H1 (cell line): ENCODE measurements at regions not wholly inside any gene's neighbourhood (a gene's known extent, or its start where the extent isn't known, plus 50 kb on each side); places are given as distances from the start of the nearest gene placed in this dataset.

Source experiments
- CTCF ChIA-PET: fragments of 300-600 bp; sonication (Branson Sonifier 250); formaldehyde crosslinking; loops from one replicate; lab custom pipeline; 2021; ENCODE audit not compliant: partially characterized antibody; lab: Charles Lee
- POLR2A ChIA-PET: fragments of 300-600 bp; sonication (Branson Sonifier 250); formaldehyde crosslinking; loops from one replicate; lab custom pipeline; 2021; ENCODE audit warnings: inconsistent platforms; ENCODE audit not compliant: partially characterized antibody; lab: Charles Lee
- DNase-seq, 2 experiments: peaks; one replicate each; pipeline versions ENCODE4 v3.0.0 to v3.0.0-alpha.2; 2010 to 2022; ENCODE audit warnings: low spot score in 2 of 2, low read depth in 1 of 2, mixed read lengths in 1 of 2
- FAIRE-seq: peaks from 2 replicates; lab custom pipeline; 2011; peaks lifted over from hg19 to GRCh38; lab: Jason Lieb, UNC
- H2AFZ ChIP-seq: 2 replicates; pipeline ENCODE4 v1.8.1; 2012; ENCODE audit warnings: low read length, inconsistent platforms
- H2AK5ac ChIP-seq: 2 replicates; pipeline ENCODE4 v1.6.1; 2013; ENCODE audit warnings: low read depth, low read length
- H2BK120ac ChIP-seq: replicated peaks from 2 replicates; pipeline ENCODE3; 2013; ENCODE audit warnings: low read depth, low read length, inconsistent platforms
- H2BK12ac ChIP-seq: 2 replicates; pipeline ENCODE4 v1.6.1; 2013; ENCODE audit warnings: low read depth, low read length
- H2BK15ac ChIP-seq: 2 replicates; pipeline ENCODE4 v1.6.1; 2013; ENCODE audit warnings: low read length
- H2BK20ac ChIP-seq: 2 replicates; pipeline ENCODE4 v1.6.1; 2013; ENCODE audit warnings: low read length
- H2BK5ac ChIP-seq: 2 replicates; pipeline ENCODE4 v1.6.1; 2013; ENCODE audit warnings: low read depth, low read length
- H3K14ac ChIP-seq: 2 replicates; pipeline ENCODE4 v1.6.1; 2013; ENCODE audit warnings: inconsistent platforms; ENCODE audit not compliant: insufficient read length
- H3K18ac ChIP-seq: 2 replicates; pipeline ENCODE4 v1.6.1; 2013; ENCODE audit warnings: low read length; ENCODE audit errors: extremely low read depth
- H3K23ac ChIP-seq: 2 replicates; pipeline ENCODE4 v1.6.1; 2013; ENCODE audit warnings: inconsistent platforms; ENCODE audit not compliant: insufficient read length
- H3K23me2 ChIP-seq: 2 replicates; pipeline ENCODE4 v1.6.1; 2013; ENCODE audit warnings: low read depth, low read length
- H3K27ac ChIP-seq: 2 replicates; pipeline ENCODE4 v1.6.1; 2011; ENCODE audit warnings: low read depth, low read length, inconsistent platforms
- H3K27me3 ChIP-seq, 4 experiments: replicated peaks in 1 of 4; 1 replicate in 1 of 4; 2 replicates in 3 of 4; pipeline versions ENCODE4 v1.6.1 to v1.8.1; 2011 to 2013; ENCODE audit warnings: low read length in 3 of 4, mild to moderate bottlenecking in 3 of 4, inconsistent platforms in 2 of 4, mixed read lengths in 2 of 4, moderate library complexity in 1 of 4; ENCODE audit not compliant: control insufficient read depth in 3 of 4, insufficient read depth in 3 of 4; ENCODE audit errors: extremely low read depth in 1 of 4
- H3K36me3 ChIP-seq, 4 experiments: 2 replicates each; pipeline versions ENCODE4 v1.6.1 to v1.8.1; 2011 to 2013; ENCODE audit warnings: mild to moderate bottlenecking in 4 of 4, low read length in 3 of 4, moderate library complexity in 2 of 4, control low read depth in 1 of 4, inconsistent platforms in 1 of 4; ENCODE audit not compliant: insufficient read depth in 4 of 4, control insufficient read depth in 2 of 4
- H3K4ac ChIP-seq: replicated peaks from 2 replicates; pipeline ENCODE3; 2013; ENCODE audit warnings: low read length, low read depth, mixed read lengths, inconsistent platforms; ENCODE audit not compliant: insufficient read length
- H3K4me1 ChIP-seq, 4 experiments: replicated peaks in 1 of 4; 1 replicate in 1 of 4; 2 replicates in 3 of 4; pipeline versions ENCODE4 v1.6.1 to v1.8.1; 2011 to 2013; ENCODE audit warnings: low read length in 3 of 4, inconsistent platforms in 2 of 4, mixed read lengths in 1 of 4; ENCODE audit not compliant: insufficient read depth in 4 of 4, control insufficient read depth in 3 of 4
- H3K4me2 ChIP-seq, 2 experiments: 2 replicates each; pipeline versions ENCODE4 v1.6.1 to v1.8.1; 2011 to 2013; ENCODE audit warnings: low read depth in 2 of 2, low read length in 2 of 2, control low read depth in 1 of 2, inconsistent platforms in 1 of 2, mild to moderate bottlenecking in 1 of 2; ENCODE audit not compliant: insufficient read depth in 1 of 2
- H3K4me3 ChIP-seq, 4 experiments: fragments of 200-600, 300-600 bp in 1 of 4; sonication (generic), shearing (Covaris generic), sonication (Bioruptor Twin) in 1 of 4; 2 replicates each; pipeline versions ENCODE4 v1.5.1 to v1.8.1; 2011 to 2016; ENCODE audit warnings: low read length in 4 of 4, low read depth in 3 of 4, control low read depth in 2 of 4, inconsistent platforms in 2 of 4, mild to moderate bottlenecking in 2 of 4, mixed read lengths in 1 of 4, moderate library complexity in 1 of 4; ENCODE audit not compliant: insufficient read depth in 2 of 4; ENCODE audit errors: extremely low read depth in 1 of 4
- H3K56ac ChIP-seq: replicated peaks from 2 replicates; pipeline ENCODE3; 2013; ENCODE audit warnings: low read depth, mild to moderate bottlenecking, mixed read lengths, low read length, inconsistent platforms; ENCODE audit not compliant: insufficient read length
- H3K79me1 ChIP-seq: 2 replicates; pipeline ENCODE4 v1.6.1; 2013; ENCODE audit warnings: low read depth, low read length, control low read depth
- H3K79me2 ChIP-seq, 2 experiments: 2 replicates each; pipeline versions ENCODE4 v1.6.1 to v1.8.1; 2012 to 2013; ENCODE audit warnings: low read length in 2 of 2, mild to moderate bottlenecking in 2 of 2, inconsistent platforms in 1 of 2; ENCODE audit not compliant: insufficient read depth in 2 of 2, control insufficient read depth in 1 of 2
- H3K9ac ChIP-seq, 4 experiments: replicated peaks in 1 of 4; 1 replicate in 1 of 4; 2 replicates in 3 of 4; pipeline versions ENCODE4 v1.6.1 to v1.8.1; 2011 to 2013; ENCODE audit warnings: low read depth in 3 of 4, low read length in 3 of 4, control low read depth in 2 of 4, mild to moderate bottlenecking in 2 of 4, moderate library complexity in 2 of 4, inconsistent platforms in 1 of 4; ENCODE audit errors: extremely low read depth in 1 of 4
- H3K9me3 ChIP-seq, 2 experiments: 2 replicates each; pipeline versions ENCODE4 v1.6.1 to v1.8.1; 2012 to 2013; ENCODE audit warnings: mild to moderate bottlenecking in 2 of 2, moderate library complexity in 2 of 2, control low read depth in 1 of 2, inconsistent platforms in 1 of 2, low read depth in 1 of 2, low read length in 1 of 2, mixed read lengths in 1 of 2; ENCODE audit not compliant: insufficient read depth in 2 of 2
- H4K20me1 ChIP-seq, 2 experiments: replicated peaks in 1 of 2; 2 replicates each; pipeline versions ENCODE3 to v1.8.1; 2011 to 2013; ENCODE audit warnings: inconsistent platforms in 2 of 2, low read length in 2 of 2, mild to moderate bottlenecking in 1 of 2; ENCODE audit not compliant: insufficient read depth in 2 of 2, control insufficient read depth in 1 of 2
- H4K5ac ChIP-seq: 2 replicates; pipeline ENCODE4 v1.6.1; 2013; ENCODE audit warnings: low read length, low read depth, mixed read lengths, inconsistent platforms; ENCODE audit not compliant: insufficient read length
- H4K8ac ChIP-seq: 2 replicates; pipeline ENCODE4 v1.8.0; 2013; ENCODE audit warnings: mild to moderate bottlenecking, moderate library complexity, low read length, inconsistent platforms; ENCODE audit not compliant: insufficient read depth; ENCODE audit errors: extremely low read depth
- H4K91ac ChIP-seq: replicated peaks from 2 replicates; pipeline ENCODE3; 2013; ENCODE audit warnings: low read length, mixed read lengths, inconsistent platforms; ENCODE audit not compliant: insufficient read length
- BACH1 ChIP-seq: IDR thresholded peaks from 2 replicates; pipeline ENCODE4 v1.6.1; 2012; ENCODE audit warnings: low read length, improper control_type of control experiment
- BRCA1 ChIP-seq: IDR thresholded peaks from 2 replicates; pipeline ENCODE4 v1.6.1; 2012; ENCODE audit warnings: low read depth, low read length, improper control_type of control experiment
- CBX8 ChIP-seq: fragments of 300-800, 300-1000 bp; sonication (generic); IDR thresholded peaks from 2 replicates; pipeline ENCODE4 v1.7.1; 2016; ENCODE audit warnings: low read depth, low read length, borderline replicate concordance
- EZH2 ChIP-seq: fragments of 200-600 bp; sonication (generic); IDR thresholded peaks from 2 replicates; pipeline ENCODE4 v1.7.1; 2012; ENCODE audit warnings: low read depth, mild to moderate bottlenecking, moderate library complexity, low read length, inconsistent platforms; ENCODE audit not compliant: severe bottlenecking
- HDAC2 ChIP-seq, 2 experiments: fragments of 300-600 bp in 1 of 2; sonication (generic) in 1 of 2; IDR thresholded peaks; 2 replicates each; pipeline ENCODE4 v1.6.1; 2011 to 2012; ENCODE audit warnings: low read depth in 2 of 2, low read length in 2 of 2, mild to moderate bottlenecking in 2 of 2, moderate library complexity in 2 of 2, borderline replicate concordance in 1 of 2, inconsistent platforms in 1 of 2
- MAX ChIP-seq: IDR thresholded peaks from 2 replicates; pipeline ENCODE4 v1.6.1; 2012; ENCODE audit warnings: inconsistent platforms
- NRF1 ChIP-seq: IDR thresholded peaks from 2 replicates; pipeline ENCODE4 v1.6.1; 2011; ENCODE audit warnings: mild to moderate bottlenecking, low read depth, low read length, improper control_type of control experiment
- POLR2A ChIP-seq, 2 experiments: IDR thresholded peaks; 1 replicate in 1 of 2; 2 replicates in 1 of 2; pipeline ENCODE4 v1.6.1; 2011; ENCODE audit warnings: low read depth in 2 of 2, low read length in 2 of 2, mild to moderate bottlenecking in 2 of 2; ENCODE audit errors: control extremely low read depth in 1 of 2
- RFX5 ChIP-seq: IDR thresholded peaks from 2 replicates; pipeline ENCODE4 v1.6.1; 2011; ENCODE audit warnings: low read depth, low read length, improper control_type of control experiment, borderline replicate concordance
- SIN3A ChIP-seq, 2 experiments: IDR thresholded peaks in 1 of 2; conservative IDR thresholded peaks in 1 of 2; 2 replicates each; pipeline ENCODE4 v1.6.1; 2011 to 2012; ENCODE audit warnings: low read length in 2 of 2, improper control_type of control experiment in 1 of 2, low read depth in 1 of 2, mild to moderate bottlenecking in 1 of 2
- YY1 ChIP-seq: IDR thresholded peaks from 2 replicates; pipeline ENCODE4 v1.6.1; 2011; ENCODE audit warnings: low read depth, mild to moderate bottlenecking, low read length
- WGBS, 2 experiments: shearing (Covaris generic) in 1 of 2; methylation state at CpG; one replicate each; pipeline versions ENCODE4 v1.1.6 to v1.1.7; 2013 to 2015; ENCODE audit warnings: low lambda C conversion rate in 2 of 2, mixed read lengths in 2 of 2, inconsistent platforms in 1 of 2, low coverage in 1 of 2, missing lambda C conversion rate in 1 of 2; ENCODE audit not compliant: insufficient replicate concordance in 2 of 2, insufficient coverage in 1 of 2, insufficient read length in 1 of 2; ENCODE audit errors: extremely low coverage in 1 of 2, missing lambda C conversion rate in 1 of 2; 5-methylcytosine and 5-hydroxymethylcytosine counted together
- TF ChIP-seq, protein P1 (sequence below): IDR thresholded peaks from 2 replicates; pipeline ENCODE4 v1.6.1; 2011; ENCODE audit warnings: low read length, improper control_type of control experiment

GRCh38 chr3:182525766-182526374, 267.4 kb upstream of the ATP11B start:
- H4K8ac ChIP-seq = no peak overlapping the region
- H3K36me3 ChIP-seq = no peaks in the 10 kb centered on the region
- H2AFZ ChIP-seq = no peak overlapping the region
- no peak overlapping the region for H3K23ac ChIP-seq
- no peak overlapping the region for H3K56ac ChIP-seq
- H4K20me1 ChIP-seq = peaks cover 0 to 1% of the 10 kb centered on the region in 2 experiments
- no peak overlapping the region for H3K27ac ChIP-seq
- H2AK5ac ChIP-seq = no peak overlapping the region
- H3K18ac ChIP-seq = no peak overlapping the region
- H3K14ac ChIP-seq = no peak overlapping the region
- no peaks in the 10 kb centered on the region for H3K27me3 ChIP-seq
- H3K4ac ChIP-seq = no peak overlapping the region
- H3K4me3 ChIP-seq = no peak overlapping the region
- no peak overlapping the region for H4K5ac ChIP-seq
- H3K9ac ChIP-seq = no peak overlapping the region
- H3K4me2 ChIP-seq = no peak overlapping the region
- ChIA-PET CTCF (interaction anchor here (0.9 kb wide), 1 partner anchor 36 kb away, joined by 3 read pairs; no protein-coding TSS in a partner anchor), POLR2A (no interaction called here)
- WGBS, 2 experiments = 81% methylated on average over 4 of the region's 4 CpGs; no CpG with 5 or more reads in 1 of the 2 experiments
- H3K79me2 ChIP-seq = no peaks in the 10 kb centered on the region
- H3K9me3 ChIP-seq = no peaks in the 10 kb centered on the region
- no peaks in the 10 kb centered on the region; the same call in 1 of the 2 replicates for H3K23me2 ChIP-seq
- 0 out of 7 replicates have a peak, but pooled peaks cover 0 to 4% (median 0%) of the 10 kb centered on the region in 4 experiments for H3K4me1 ChIP-seq
- no peak overlapping the region for H4K91ac ChIP-seq
- no peak overlapping the region for H2BK20ac ChIP-seq
- H2BK15ac ChIP-seq = no peak overlapping the region
- H2BK120ac ChIP-seq = no peak overlapping the region
- H2BK5ac ChIP-seq = no peak overlapping the region
- FAIRE-seq (no peak), DNase-seq (no peak)
- no peaks in the 10 kb centered on the region for H3K79me1 ChIP-seq
- H2BK12ac ChIP-seq = no peak overlapping the region
- TF ChIP-seq YY1 (no peak), BACH1 (no peak), RFX5 (no peak), CBX8 (no peak), HDAC2 (IDR thresholded peaks at IDR 0.05; ENCODE audit: borderline replicate concordance in 1 of 2, low read depth in 2 of 2, low read length in 2 of 2) (no peak), POLR2A (IDR thresholded peaks at IDR 0.05; ENCODE audit: control extremely low read depth in 1 of 2, low read depth in 2 of 2, low read length in 2 of 2) (no peak), EZH2 (no peak), BRCA1 (no peak), NRF1 (no peak), SIN3A (conservative IDR thresholded peaks at IDR 0.05 in 1 of 2, IDR thresholded peaks at IDR 0.05 in 1 of 2; ENCODE audit: low read depth in 1 of 2, low read length in 2 of 2) (no peak), MAX (no peak)
- TF ChIP-seq, protein P1, sequence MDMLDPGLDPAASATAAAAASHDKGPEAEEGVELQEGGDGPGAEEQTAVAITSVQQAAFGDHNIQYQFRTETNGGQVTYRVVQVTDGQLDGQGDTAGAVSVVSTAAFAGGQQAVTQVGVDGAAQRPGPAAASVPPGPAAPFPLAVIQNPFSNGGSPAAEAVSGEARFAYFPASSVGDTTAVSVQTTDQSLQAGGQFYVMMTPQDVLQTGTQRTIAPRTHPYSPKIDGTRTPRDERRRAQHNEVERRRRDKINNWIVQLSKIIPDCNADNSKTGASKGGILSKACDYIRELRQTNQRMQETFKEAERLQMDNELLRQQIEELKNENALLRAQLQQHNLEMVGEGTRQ = no peak
